ENCODE measurements at regions not wholly inside any gene's neighbourhood (a gene's known extent, or its start where the extent isn't known, plus 50 kb on each side); places are given as distances from the start of the nearest gene placed in this dataset.

GRCh38 chr6:102717252-102717651 lies 1323.7 kb downstream of the GRIK2 start:
- Histone ChIP-seq H3K27ac (ENCODE audit: extremely low read depth, low read depth, low read length) (no peak overlapping the region), H2AFZ (ENCODE audit: low read depth, low read length) (no peak overlapping the region), H4K20me1 (replicated peaks; ENCODE audit: control insufficient read depth, insufficient read depth, low read length) (no peaks in the 10 kb centered on the region), H3K9me1 (ENCODE audit: control insufficient read depth, insufficient read depth, low read length) (no peaks in the 10 kb centered on the region), H3K9ac (ENCODE audit: insufficient read depth in 1 of 2, low read depth in 2 of 2, low read length in 2 of 2) (no peak overlapping the region), H3K4me3 (no peak overlapping the region), H3K27me3 (ENCODE audit: control insufficient read depth in 2 of 2, insufficient read depth in 2 of 2, low read length in 2 of 2) (no peaks in the 10 kb centered on the region), H3K9me3 (replicated peaks; ENCODE audit: control insufficient read depth, insufficient read depth, low read depth, low read length) (no peaks in the 10 kb centered on the region; the same call in 1 of the 2 replicates), H3K36me3 (ENCODE audit: control insufficient read depth, insufficient read depth, low read length) (no peaks in the 10 kb centered on the region), H3K4me1 (replicated peaks in 1 of 2; ENCODE audit: control insufficient read depth in 2 of 2, insufficient read depth in 2 of 2, low read length in 2 of 2) (no peaks in the 10 kb centered on the region), H3K79me2 (ENCODE audit: control insufficient read depth, insufficient read depth, low read length) (no peaks in the 10 kb centered on the region), H3K4me2 (ENCODE audit: insufficient read depth, low read length) (no peak overlapping the region)
- ATAC-seq (no peak), DNase-seq (ENCODE audit: extremely low read depth in 1 of 4, low spot score in 3 of 4) (no peak), FAIRE-seq (no peak)
- ChIA-PET POLR2A (no interaction called here), CTCF (ENCODE audit: low intra/inter-chr PET ratio) (no interaction called here)
- in situ Hi-C loops (cut with MboI) (no loop called here), intact Hi-C loops (cut with micrococcal nuclease) (no loop called here)
- BruUV-seq (replicated peaks), result no TSS peak
- WGBS (ENCODE audit: insufficient coverage, low coverage, missing lambda C conversion rate), result 3% methylated on average over 2 of the region's 2 CpGs
- no peak for TF ChIP-seq NFATC3 (IDR thresholded peaks at IDR 0.05)
- no peak for TF ChIP-seq CHD4 (IDR thresholded peaks at IDR 0.05; ENCODE audit: insufficient read depth, insufficient replicate concordance, low read depth, low read length, poor library complexity, severe bottlenecking)
- TF ChIP-seq ZNF407 (IDR thresholded peaks at IDR 0.05; ENCODE audit: low read depth), result no peak
- TF ChIP-seq KAT7 (CRISPR knock-in tag; IDR thresholded peaks at IDR 0.05; ENCODE audit: borderline replicate concordance), result no peak
- no peak for TF ChIP-seq AFF1 (IDR thresholded peaks at IDR 0.05; ENCODE audit: low read depth in 1 of 2, partially characterized antibody in 2 of 2)
- no peak for TF ChIP-seq DIDO1 (tag; IDR thresholded peaks at IDR 0.05; ENCODE audit: low read depth)
- TF ChIP-seq DNMT1 (IDR thresholded peaks at IDR 0.05), result no peak
- TF ChIP-seq ZC3H11A (IDR thresholded peaks at IDR 0.05; ENCODE audit: low read depth, low read length), result no peak
- TF ChIP-seq ZNF655 (CRISPR knock-in tag; IDR thresholded peaks at IDR 0.05), result no peak
- no peak for TF ChIP-seq MCM3 (IDR thresholded peaks at IDR 0.05)
